Ishikawa (cell line): ENCODE measurements at regions not wholly inside any gene's neighbourhood (a gene's known extent, or its start where the extent isn't known, plus 50 kb on each side); places are given as distances from the start of the nearest gene placed in this dataset.

Experiments used
- CEBPB ChIP-seq: IDR thresholded peaks from 2 replicates; pipeline ENCODE4 v1.6.1; 2012
- CREB1 ChIP-seq: IDR thresholded peaks from 2 replicates; pipeline ENCODE4 v1.6.1; 2012; ENCODE audit warnings: low read depth
- EGR1 ChIP-seq: IDR thresholded peaks from 2 replicates; pipeline ENCODE4 v1.6.1; 2012
- EP300 ChIP-seq: IDR thresholded peaks from 2 replicates; pipeline ENCODE4 v1.6.1; 2012; ENCODE audit warnings: borderline replicate concordance
- FOXM1 ChIP-seq: IDR thresholded peaks from 2 replicates; pipeline ENCODE4 v1.6.1; 2012; ENCODE audit warnings: low read depth, borderline replicate concordance
- NFIC ChIP-seq: IDR thresholded peaks from 2 replicates; pipeline ENCODE4 v1.6.1; 2012
- RAD21 ChIP-seq: IDR thresholded peaks from 2 replicates; pipeline ENCODE4 v1.6.1; 2012; ENCODE audit warnings: low read depth
- TAF1 ChIP-seq: IDR thresholded peaks from 2 replicates; pipeline ENCODE4 v1.6.1; 2012; ENCODE audit warnings: low read depth, mild to moderate bottlenecking
- TCF12 ChIP-seq: IDR thresholded peaks from 2 replicates; pipeline ENCODE4 v1.6.1; 2012; ENCODE audit warnings: low read depth
- YY1 ChIP-seq: IDR thresholded peaks from 2 replicates; pipeline ENCODE4 v1.6.1; 2012; ENCODE audit warnings: low read depth
- ZBTB7A ChIP-seq: IDR thresholded peaks from 2 replicates; pipeline ENCODE4 v1.6.1; 2012; ENCODE audit warnings: low read depth
- TF ChIP-seq, protein P1 (sequence below): IDR thresholded peaks from 2 replicates; pipeline ENCODE4 v1.6.1; 2012; ENCODE audit warnings: low read depth, mild to moderate bottlenecking
- TF ChIP-seq, protein P2 (sequence below): IDR thresholded peaks from 2 replicates; pipeline ENCODE4 v1.6.1; 2012
- TF ChIP-seq, protein P3 (sequence below): IDR thresholded peaks from 2 replicates; pipeline ENCODE4 v1.6.1; 2012

DNA sequence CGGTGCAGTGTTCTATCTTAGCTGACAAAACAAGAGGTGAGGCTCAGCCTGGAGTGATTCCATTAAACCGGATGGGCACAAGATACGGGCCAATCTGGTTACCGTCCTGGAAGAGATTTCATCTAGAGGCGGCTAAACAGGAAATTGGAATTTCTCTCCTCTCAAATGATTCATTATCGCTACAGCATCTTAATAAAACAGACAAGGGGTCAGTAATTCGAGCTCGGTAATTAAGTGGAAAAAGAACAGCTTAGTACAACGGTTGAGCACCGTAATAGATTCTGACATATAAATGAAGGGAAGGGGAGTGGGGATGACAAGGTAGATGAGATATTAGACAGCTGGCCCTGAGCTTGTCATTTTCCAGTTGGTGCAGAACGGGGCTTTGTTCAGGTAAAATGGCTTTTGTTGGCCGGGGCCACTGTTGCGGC is 137.2 kb downstream of the EDN3 start:
- no peak for TF ChIP-seq RAD21
- no peak for TF ChIP-seq TAF1
- TF ChIP-seq, protein P1, sequence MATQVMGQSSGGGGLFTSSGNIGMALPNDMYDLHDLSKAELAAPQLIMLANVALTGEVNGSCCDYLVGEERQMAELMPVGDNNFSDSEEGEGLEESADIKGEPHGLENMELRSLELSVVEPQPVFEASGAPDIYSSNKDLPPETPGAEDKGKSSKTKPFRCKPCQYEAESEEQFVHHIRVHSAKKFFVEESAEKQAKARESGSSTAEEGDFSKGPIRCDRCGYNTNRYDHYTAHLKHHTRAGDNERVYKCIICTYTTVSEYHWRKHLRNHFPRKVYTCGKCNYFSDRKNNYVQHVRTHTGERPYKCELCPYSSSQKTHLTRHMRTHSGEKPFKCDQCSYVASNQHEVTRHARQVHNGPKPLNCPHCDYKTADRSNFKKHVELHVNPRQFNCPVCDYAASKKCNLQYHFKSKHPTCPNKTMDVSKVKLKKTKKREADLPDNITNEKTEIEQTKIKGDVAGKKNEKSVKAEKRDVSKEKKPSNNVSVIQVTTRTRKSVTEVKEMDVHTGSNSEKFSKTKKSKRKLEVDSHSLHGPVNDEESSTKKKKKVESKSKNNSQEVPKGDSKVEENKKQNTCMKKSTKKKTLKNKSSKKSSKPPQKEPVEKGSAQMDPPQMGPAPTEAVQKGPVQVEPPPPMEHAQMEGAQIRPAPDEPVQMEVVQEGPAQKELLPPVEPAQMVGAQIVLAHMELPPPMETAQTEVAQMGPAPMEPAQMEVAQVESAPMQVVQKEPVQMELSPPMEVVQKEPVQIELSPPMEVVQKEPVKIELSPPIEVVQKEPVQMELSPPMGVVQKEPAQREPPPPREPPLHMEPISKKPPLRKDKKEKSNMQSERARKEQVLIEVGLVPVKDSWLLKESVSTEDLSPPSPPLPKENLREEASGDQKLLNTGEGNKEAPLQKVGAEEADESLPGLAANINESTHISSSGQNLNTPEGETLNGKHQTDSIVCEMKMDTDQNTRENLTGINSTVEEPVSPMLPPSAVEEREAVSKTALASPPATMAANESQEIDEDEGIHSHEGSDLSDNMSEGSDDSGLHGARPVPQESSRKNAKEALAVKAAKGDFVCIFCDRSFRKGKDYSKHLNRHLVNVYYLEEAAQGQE, result no peak
- no peak for TF ChIP-seq EP300
- TF ChIP-seq EGR1, result no peak
- TF ChIP-seq CEBPB, result no peak
- TF ChIP-seq ZBTB7A, result no peak
- no peak for TF ChIP-seq FOXM1
- TF ChIP-seq YY1, result no peak
- TF ChIP-seq, protein P2, sequence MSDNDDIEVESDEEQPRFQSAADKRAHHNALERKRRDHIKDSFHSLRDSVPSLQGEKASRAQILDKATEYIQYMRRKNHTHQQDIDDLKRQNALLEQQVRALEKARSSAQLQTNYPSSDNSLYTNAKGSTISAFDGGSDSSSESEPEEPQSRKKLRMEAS, result no peak
- TF ChIP-seq, protein P3, sequence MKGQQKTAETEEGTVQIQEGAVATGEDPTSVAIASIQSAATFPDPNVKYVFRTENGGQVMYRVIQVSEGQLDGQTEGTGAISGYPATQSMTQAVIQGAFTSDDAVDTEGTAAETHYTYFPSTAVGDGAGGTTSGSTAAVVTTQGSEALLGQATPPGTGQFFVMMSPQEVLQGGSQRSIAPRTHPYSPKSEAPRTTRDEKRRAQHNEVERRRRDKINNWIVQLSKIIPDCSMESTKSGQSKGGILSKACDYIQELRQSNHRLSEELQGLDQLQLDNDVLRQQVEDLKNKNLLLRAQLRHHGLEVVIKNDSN, result no peak
- TF ChIP-seq CREB1, result no peak
- TF ChIP-seq NFIC, result no peak
- TF ChIP-seq TCF12, result no peak
